GM21390 (cell line): ENCODE measurements at regions not wholly inside any gene's neighbourhood (a gene's known extent, or its start where the extent isn't known, plus 50 kb on each side); places are given as distances from the start of the nearest gene placed in this dataset.

Source experiments
- ATAC-seq: cut with Tn5 transposase; IDR thresholded peaks from one replicate; pipeline ENCODE4 v1.9.1; 2021; ENCODE audit not compliant: unreplicated experiment

DNA sequence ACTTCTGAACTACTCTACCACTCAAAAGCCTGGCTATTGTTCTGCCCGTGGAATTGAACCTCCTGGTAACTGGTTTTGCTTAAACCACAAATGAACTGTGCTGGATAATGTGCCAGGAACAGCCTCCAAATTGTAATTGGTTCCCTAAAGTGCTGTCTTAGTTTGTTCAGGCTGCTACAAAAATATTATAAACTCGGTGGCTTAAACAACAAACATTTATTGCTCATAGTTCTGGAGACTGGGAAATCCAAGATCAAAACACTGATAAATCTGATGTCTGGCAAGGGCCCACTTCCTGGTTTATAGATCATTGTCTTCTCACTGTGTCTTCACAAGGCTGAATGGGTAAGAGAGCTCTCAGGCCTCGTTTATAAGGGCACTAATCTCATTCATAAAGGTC is 149.2 kb upstream of the NCKAP5 start:
- no peak for ATAC-seq

- ATAC-seq = no peak
These were observed 150.5 kb upstream of the NCKAP5 start for GRCh38 chr2:133718688-133719201.

- ATAC-seq = no peak
These were observed 152.2 kb upstream of the NCKAP5 start for GRCh38 chr2:133720429-133720828.

- no peak for ATAC-seq
These were observed 152.9 kb upstream of the NCKAP5 start for GRCh38 chr2:133721118-133721517.

- ATAC-seq = no peak
These were observed 154.9 kb upstream of the NCKAP5 start for GRCh38 chr2:133723133-133723532.

- ATAC-seq = no peak
These were observed 158.7 kb upstream of the NCKAP5 start for GRCh38 chr2:133726973-133727372.

- ATAC-seq = no peak
These were observed 163.8 kb upstream of the NCKAP5 start for GRCh38 chr2:133732059-133732458.

DNA sequence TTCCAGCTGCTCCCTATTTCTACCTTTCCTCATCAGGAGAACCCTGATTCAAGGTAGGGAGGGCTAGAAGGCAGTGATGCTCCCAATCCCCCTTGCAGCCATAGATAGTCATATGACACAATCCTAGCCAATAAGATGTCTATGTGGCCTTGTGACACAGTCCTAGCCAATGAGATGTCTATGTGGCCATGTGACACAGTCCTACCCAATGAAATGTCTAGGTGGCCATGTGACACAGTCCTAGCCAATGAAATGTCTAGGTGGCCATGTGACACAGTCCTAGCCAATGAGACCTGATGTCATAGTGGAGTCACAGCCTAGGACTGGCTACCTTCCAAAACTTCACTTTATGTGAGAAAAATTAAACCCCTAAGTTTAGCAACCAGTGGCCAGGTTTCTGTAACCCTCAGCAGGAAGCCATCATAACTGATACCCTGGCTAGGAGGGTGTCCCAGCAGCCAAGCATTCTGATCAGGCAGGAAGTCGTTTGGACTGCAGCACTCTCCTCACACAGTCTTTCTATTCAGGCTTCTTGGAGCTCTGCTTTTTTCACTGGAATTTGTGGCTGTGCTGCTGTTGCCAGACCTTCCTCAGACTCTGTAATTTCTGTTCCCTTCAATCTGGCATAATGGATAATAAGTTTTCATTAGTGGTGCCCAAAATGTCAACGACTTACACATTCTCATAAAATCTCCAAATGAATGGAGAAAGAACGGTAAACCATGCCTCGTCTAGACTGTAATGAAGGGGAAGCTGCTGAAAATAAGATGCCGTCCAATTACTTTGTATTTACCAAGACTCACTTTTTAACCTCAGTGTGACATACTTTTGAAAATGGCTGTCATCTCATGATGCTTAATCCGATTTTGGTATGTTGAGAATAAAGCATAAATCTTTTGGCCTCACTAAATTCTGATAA is 165.0 kb upstream of the NCKAP5 start:
- no peak for ATAC-seq

- ATAC-seq = no peak
These were observed 165.6 kb upstream of the NCKAP5 start for GRCh38 chr2:133733901-133734255.

- ATAC-seq = no peak
These were observed 166.6 kb upstream of the NCKAP5 start for GRCh38 chr2:133734716-133735495.

DNA sequence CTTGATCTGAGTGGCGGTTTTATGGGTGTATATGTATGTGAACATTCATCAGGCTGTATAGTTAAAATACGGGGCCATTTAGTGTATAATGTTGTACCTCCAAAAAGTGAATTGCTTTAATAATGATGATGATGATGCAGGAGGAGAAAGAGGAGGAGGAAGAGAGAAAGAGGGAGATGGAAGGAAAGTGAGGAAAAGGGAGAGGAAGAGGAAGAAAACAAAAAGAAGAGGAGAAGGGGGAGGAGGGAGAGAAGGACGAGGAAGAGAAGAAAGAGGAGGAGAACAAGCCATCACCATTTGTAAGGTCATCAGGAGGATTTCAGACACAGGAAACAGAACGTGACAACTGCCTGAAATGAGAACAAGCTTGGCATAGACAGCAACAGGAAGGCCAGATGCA is 168.4 kb upstream of the NCKAP5 start:
- no peak for ATAC-seq

- no peak for ATAC-seq
These were observed 169.2 kb upstream of the NCKAP5 start for GRCh38 chr2:133737242-133737993.

DNA sequence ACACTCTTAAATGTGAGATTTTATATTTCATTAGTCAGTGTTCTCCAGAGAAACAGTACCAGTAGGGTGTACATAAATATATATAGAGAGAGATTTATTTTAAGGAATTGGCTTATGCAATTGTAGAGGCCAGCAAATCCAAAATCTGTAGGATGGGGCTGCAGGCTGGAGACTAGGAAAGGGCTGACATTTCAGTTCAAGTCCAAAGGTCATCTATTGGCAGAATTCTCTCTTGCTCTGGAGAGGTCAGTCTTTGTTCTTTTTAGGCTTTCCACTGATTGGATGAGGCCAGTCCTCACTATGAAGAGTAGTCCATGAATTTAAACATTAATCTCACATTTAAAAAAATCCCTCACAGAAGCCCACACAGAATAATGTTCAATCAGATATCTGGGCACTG is 170.8 kb upstream of the NCKAP5 start:
- ATAC-seq = no peak

DNA sequence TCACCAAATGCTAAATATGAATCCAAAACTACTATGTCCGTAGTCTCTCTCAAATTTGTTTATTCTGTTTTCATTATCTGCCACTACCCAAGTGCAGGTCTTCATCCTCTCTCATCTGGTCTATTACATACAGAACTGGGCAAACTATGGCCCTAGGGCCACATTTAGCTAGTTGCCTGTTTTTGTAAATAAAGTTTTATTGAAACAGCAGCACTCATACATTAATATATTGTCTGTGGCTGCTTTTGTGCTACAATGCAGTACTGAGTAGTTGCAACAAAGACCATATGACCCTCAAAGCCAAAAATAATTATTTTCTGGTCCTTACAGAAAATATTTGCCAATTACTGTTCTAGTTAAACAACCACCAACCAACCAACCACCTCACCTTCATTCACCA is 172.2 kb upstream of the NCKAP5 start:
- ATAC-seq = no peak

GRCh38 chr2:133748007-133748700 is 179.9 kb upstream of the NCKAP5 start:
- no peak for ATAC-seq

DNA sequence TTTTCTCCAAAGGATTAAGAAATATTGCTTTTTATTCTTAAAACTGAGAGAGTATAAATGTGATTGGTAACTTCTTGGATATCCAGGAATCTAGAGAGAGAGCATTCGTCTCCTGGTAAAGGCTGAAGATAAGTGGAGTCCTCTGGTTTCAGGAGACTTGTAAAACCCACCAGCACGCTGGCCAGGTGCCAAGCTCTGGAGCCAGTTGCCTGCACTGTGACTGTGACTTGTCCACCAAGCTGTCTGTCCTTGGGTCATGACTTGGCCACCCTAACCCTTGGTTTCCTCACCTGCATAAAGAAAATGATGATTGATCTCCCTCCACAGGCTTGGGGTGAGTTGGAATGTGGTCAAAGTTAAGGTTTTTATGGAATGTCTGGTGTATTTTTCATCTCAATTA is 185.4 kb upstream of the NCKAP5 start:
- no peak for ATAC-seq

DNA sequence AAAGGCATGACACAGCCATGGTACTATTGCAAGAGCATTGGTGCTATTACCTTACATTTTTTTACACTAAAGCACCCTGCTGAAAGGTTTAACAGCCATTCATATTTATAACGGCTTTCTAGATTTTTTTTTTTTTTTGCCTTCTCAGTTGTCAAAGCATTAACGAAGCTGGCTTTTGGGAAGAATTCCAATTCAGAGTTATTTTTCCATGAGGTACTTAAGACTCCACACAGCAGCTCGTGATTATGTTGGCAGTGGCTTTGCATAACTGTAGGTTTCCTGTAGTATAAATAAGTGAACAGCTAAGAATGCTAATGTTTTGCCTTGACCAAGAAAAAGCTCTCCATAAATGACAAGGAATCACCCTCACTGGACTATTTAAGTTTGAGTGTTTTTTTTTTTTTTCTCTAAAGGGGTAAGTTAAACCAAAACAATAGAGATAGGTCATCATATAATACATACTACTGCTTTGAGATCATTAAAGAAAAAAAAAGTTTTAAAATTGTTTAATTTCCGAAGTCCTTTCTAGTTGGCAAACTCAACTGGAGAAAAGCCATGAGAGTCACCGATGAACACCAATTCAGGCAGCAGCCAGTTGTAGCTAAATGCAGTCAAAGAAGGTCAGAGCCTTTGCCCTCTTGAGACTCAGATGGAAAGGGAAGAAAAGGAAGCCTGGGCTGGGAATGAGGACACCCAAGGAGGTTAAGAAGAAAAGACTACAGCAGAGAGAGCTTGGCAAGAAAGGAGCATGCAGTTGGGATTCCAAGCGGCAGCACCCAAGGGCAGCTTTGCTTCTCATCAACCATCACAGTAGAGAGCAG is 187.4 kb upstream of the NCKAP5 start:
- ATAC-seq = no peak

DNA sequence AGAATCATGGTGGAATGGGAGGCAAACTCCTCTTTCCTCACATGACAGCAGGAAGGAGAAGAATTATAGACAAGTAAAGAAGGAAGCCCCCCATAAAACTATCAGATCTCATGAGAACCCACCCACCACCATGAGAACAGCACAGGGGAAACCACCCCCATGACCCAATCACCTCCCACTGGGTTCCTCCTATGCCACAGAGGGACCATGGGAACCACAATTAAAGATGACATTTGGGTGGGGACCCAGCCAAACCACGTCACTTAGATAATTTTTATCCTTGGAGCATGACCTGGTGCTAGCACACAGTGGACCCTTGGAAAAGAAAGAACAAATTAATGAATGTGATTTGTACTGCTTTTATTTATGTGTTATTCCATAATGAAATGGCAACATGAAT is 188.6 kb upstream of the NCKAP5 start:
- no peak for ATAC-seq

- no peak for ATAC-seq
These were observed 192.1 kb upstream of the NCKAP5 start for GRCh38 chr2:133760376-133760775.

DNA sequence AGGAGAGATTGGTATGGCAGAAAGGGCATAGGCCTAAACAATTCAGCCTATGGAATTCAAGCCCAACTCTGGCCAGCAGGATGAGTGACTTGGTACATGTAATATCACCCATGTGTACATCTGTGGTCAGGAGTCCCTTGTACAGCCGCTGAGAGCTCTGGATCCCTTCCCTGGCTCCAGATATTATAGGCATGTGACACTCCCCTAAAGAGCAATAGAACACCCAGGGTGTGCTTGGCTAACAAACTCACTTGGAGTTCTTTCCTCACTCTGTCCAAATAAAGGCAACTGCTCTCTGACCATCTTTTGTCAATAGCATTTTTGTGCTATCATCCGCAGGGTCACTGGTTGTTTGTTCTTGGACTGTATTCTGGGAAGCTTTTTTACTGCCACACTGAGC is 197.4 kb upstream of the NCKAP5 start:
- ATAC-seq = no peak
